Cerebellar nuclear complex (tissue), 1 donor: ENCODE measurements at regions not wholly inside any gene's neighbourhood (a gene's known extent, or its start where the extent isn't known, plus 50 kb on each side); places are given as distances from the start of the nearest gene placed in this dataset.

ENCODE experiments used
- DNase-seq, 2 experiments: peaks; one replicate each; lab custom pipeline; 2025; lab: John Stamatoyannopoulos, UW

- no peak for DNase-seq
These were observed 119.6 kb downstream of the MTX2 start for GRCh38 chr2:176388861-176389260.

- no peak for DNase-seq
These were observed 121.3 kb downstream of the MTX2 start for GRCh38 chr2:176390276-176391147.

- DNase-seq, result no peak
These were observed 121.8 kb downstream of the MTX2 start for GRCh38 chr2:176391148-176391419.

GRCh38 chr2:176392249-176392648 is 123.0 kb downstream of the MTX2 start:
- no peak for DNase-seq

GRCh38 chr2:176392744-176393414 is 123.6 kb downstream of the MTX2 start:
- no peak for DNase-seq

- no peak for DNase-seq
These were observed 126.1 kb downstream of the MTX2 start for GRCh38 chr2:176395273-176395854.

- no peak for DNase-seq
These were observed 129.2 kb downstream of the MTX2 start for GRCh38 chr2:176398243-176399073.

- DNase-seq, result no peak
These were observed 129.9 kb downstream of the MTX2 start for GRCh38 chr2:176399074-176399598.

- no peak for DNase-seq
These were observed 136.2 kb downstream of the MTX2 start for GRCh38 chr2:176405477-176405876.

- DNase-seq, result no peak
These were observed 138.5 kb downstream of the MTX2 start for GRCh38 chr2:176407706-176408105.

- no peak for DNase-seq
These were observed 140.4 kb downstream of the MTX2 start for GRCh38 chr2:176409671-176410070.

- DNase-seq, result no peak
These were observed 142.9 kb downstream of the MTX2 start for GRCh38 chr2:176412136-176412535.

GRCh38 chr2:176413786-176414185 is 144.5 kb downstream of the MTX2 start:
- no peak for DNase-seq

GRCh38 chr2:176414641-176415040 is 145.4 kb downstream of the MTX2 start:
- no peak for DNase-seq

- no peak for DNase-seq
These were observed 146.1 kb downstream of the MTX2 start for GRCh38 chr2:176415174-176415895.

GRCh38 chr2:176415937-176416499 is 146.8 kb downstream of the MTX2 start:
- no peak for DNase-seq

GRCh38 chr2:176418768-176419167 is 149.5 kb downstream of the MTX2 start:
- DNase-seq, result no peak

GRCh38 chr2:176419591-176420071 is 150.4 kb downstream of the MTX2 start:
- DNase-seq, result no peak

- no peak for DNase-seq
These were observed 152.2 kb downstream of the MTX2 start for GRCh38 chr2:176421297-176422050.

GRCh38 chr2:176423819-176424218 is 154.6 kb downstream of the MTX2 start:
- no peak for DNase-seq
